ENCODE measurements at regions not wholly inside any gene's neighbourhood (a gene's known extent, or its start where the extent isn't known, plus 50 kb on each side); places are given as distances from the start of the nearest gene placed in this dataset.

DNA sequence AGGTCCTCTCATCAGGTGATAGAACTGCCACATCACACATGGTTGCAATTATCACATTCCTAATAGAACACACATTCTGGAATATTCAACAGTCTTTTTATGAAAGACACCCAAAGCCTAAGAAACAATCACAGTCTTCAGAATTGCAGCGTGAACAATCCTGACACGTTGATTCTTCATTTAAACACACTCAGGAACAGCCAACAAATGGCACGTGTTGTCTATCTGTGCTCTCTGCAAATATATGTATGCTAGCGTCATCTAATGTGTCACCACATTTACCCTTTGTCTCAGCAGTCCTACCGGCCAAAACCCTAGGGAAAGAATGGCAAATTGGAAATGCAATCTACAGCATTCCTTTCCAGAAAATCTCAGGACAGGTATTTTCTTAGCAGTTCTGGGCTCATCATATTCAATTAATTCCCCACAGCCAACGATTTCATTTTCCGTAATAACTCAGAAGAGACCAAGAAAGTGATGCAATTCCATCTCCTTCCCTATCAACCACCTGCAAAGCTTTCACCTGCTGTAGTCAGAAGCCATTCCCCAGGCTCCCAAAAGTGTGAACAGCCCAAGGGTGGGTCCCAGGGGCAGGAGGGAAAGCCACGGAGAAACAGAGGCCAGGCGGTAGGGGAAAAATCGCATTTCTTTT, 280.3 kb upstream of the JARID2 start:
- TF ChIP-seq TAF1 (IDR thresholded peaks at IDR 0.05; ENCODE audit: borderline replicate concordance, insufficient read depth, low read length): no peak
- TF ChIP-seq POLR2AphosphoS5 (IDR thresholded peaks at IDR 0.05; ENCODE audit: low read depth, low read length): no peak
- TF ChIP-seq, protein P1, sequence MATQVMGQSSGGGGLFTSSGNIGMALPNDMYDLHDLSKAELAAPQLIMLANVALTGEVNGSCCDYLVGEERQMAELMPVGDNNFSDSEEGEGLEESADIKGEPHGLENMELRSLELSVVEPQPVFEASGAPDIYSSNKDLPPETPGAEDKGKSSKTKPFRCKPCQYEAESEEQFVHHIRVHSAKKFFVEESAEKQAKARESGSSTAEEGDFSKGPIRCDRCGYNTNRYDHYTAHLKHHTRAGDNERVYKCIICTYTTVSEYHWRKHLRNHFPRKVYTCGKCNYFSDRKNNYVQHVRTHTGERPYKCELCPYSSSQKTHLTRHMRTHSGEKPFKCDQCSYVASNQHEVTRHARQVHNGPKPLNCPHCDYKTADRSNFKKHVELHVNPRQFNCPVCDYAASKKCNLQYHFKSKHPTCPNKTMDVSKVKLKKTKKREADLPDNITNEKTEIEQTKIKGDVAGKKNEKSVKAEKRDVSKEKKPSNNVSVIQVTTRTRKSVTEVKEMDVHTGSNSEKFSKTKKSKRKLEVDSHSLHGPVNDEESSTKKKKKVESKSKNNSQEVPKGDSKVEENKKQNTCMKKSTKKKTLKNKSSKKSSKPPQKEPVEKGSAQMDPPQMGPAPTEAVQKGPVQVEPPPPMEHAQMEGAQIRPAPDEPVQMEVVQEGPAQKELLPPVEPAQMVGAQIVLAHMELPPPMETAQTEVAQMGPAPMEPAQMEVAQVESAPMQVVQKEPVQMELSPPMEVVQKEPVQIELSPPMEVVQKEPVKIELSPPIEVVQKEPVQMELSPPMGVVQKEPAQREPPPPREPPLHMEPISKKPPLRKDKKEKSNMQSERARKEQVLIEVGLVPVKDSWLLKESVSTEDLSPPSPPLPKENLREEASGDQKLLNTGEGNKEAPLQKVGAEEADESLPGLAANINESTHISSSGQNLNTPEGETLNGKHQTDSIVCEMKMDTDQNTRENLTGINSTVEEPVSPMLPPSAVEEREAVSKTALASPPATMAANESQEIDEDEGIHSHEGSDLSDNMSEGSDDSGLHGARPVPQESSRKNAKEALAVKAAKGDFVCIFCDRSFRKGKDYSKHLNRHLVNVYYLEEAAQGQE (IDR thresholded peaks at IDR 0.05; ENCODE audit: insufficient read depth in 1 of 2, low read depth in 2 of 2, low read length in 2 of 2): no peak
